ENCODE measurements at regions not wholly inside any gene's neighbourhood (a gene's known extent, or its start where the extent isn't known, plus 50 kb on each side); places are given as distances from the start of the nearest gene placed in this dataset.

DNA sequence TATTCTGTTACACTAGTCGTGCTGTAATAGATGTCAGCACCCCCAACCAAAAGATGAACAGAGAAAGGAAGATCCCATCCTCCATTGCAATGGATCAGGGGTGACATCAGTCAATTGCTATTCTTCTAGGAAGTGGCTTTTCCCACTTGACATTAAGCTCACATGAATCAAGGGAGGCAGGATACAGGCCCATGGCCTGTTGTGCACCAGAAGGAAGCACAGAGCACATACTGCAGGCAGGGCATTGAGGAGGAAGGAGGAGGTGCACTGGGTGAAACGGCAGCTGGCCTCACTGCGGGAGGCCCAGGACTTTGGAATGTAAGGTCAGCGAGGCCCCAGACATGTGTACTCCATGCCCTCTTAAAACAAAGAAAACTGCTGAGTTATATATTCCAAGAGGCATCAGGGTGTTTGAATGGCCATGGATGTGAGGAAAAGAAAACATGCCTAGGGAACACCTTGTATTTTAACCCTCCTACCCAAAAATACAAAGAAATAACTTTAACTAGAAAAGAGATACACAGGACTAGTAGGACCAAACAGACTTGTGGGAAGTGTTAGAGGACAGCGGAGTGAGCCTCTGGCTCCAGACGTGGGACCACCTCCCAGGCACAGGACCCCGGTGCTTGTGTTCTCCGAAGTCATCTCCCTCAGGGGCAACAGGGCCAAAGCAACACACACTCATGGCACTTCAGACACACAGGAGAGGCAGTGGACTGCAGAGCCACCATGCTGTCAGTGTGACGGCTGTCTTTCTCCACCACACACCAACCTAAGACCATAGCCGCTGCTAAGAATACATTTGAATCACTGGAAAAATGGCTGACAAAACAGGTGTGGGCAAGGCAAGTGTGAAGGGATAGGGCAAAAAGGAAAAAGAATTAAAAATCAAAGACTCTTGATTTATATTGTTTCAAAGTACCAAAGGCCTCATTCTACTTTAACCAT lies 51.4 kb upstream of the RIOK3 start (continued):
- no peak for TF ChIP-seq ZFP36L2 (CRISPR knock-in tag; IDR thresholded peaks at IDR 0.05)
- TF ChIP-seq PAWR (CRISPR knock-in tag; IDR thresholded peaks at IDR 0.05; ENCODE audit: borderline replicate concordance): no peak
- TF ChIP-seq, protein P1, sequence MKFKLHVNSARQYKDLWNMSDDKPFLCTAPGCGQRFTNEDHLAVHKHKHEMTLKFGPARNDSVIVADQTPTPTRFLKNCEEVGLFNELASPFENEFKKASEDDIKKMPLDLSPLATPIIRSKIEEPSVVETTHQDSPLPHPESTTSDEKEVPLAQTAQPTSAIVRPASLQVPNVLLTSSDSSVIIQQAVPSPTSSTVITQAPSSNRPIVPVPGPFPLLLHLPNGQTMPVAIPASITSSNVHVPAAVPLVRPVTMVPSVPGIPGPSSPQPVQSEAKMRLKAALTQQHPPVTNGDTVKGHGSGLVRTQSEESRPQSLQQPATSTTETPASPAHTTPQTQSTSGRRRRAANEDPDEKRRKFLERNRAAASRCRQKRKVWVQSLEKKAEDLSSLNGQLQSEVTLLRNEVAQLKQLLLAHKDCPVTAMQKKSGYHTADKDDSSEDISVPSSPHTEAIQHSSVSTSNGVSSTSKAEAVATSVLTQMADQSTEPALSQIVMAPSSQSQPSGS (CRISPR knock-in tag; IDR thresholded peaks at IDR 0.05): peak; percentile 52; the same call in 1 of the 2 replicates
- TF ChIP-seq HDAC2 (CRISPR knock-in tag; IDR thresholded peaks at IDR 0.05): peak; percentile 94
- peak; percentile 72 for TF ChIP-seq BCL6 (CRISPR knock-in tag; IDR thresholded peaks at IDR 0.05)
- TF ChIP-seq ETV6 (CRISPR knock-in tag; conservative IDR thresholded peaks at IDR 0.05): no peak
- no peak for TF ChIP-seq ZNF230 (CRISPR knock-in tag; IDR thresholded peaks at IDR 0.05)
- TF ChIP-seq NPAS2 (CRISPR knock-in tag; IDR thresholded peaks at IDR 0.05; ENCODE audit: borderline replicate concordance): no peak
- TF ChIP-seq MYNN (CRISPR knock-in tag; IDR thresholded peaks at IDR 0.05; ENCODE audit: low read depth): no peak
- no peak for TF ChIP-seq ATM (IDR thresholded peaks at IDR 0.05; ENCODE audit: borderline replicate concordance)
- TF ChIP-seq MTF2 (CRISPR knock-in tag; IDR thresholded peaks at IDR 0.05; ENCODE audit: borderline replicate concordance): no peak
- no peak for TF ChIP-seq ZFYVE20 (CRISPR knock-in tag; IDR thresholded peaks at IDR 0.05; ENCODE audit: borderline replicate concordance, low read depth)
- TF ChIP-seq MIER3 (CRISPR knock-in tag; IDR thresholded peaks at IDR 0.05; ENCODE audit: borderline replicate concordance): peak; percentile 78; the same call in 1 of the 2 replicates
- peak; percentile 75 for TF ChIP-seq SAP130 (CRISPR knock-in tag; IDR thresholded peaks at IDR 0.05; ENCODE audit: low read depth)
- TF ChIP-seq, protein P2, sequence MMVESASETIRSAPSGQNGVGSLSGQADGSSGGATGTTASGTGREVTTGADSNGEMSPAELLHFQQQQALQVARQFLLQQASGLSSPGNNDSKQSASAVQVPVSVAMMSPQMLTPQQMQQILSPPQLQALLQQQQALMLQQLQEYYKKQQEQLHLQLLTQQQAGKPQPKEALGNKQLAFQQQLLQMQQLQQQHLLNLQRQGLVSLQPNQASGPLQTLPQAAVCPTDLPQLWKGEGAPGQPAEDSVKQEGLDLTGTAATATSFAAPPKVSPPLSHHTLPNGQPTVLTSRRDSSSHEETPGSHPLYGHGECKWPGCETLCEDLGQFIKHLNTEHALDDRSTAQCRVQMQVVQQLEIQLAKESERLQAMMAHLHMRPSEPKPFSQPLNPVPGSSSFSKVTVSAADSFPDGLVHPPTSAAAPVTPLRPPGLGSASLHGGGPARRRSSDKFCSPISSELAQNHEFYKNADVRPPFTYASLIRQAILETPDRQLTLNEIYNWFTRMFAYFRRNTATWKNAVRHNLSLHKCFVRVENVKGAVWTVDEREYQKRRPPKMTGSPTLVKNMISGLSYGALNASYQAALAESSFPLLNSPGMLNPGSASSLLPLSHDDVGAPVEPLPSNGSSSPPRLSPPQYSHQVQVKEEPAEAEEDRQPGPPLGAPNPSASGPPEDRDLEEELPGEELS (CRISPR knock-in tag; IDR thresholded peaks at IDR 0.05): peak; percentile 86
- TF ChIP-seq SMAD3 (CRISPR knock-in tag; IDR thresholded peaks at IDR 0.05): no peak
- TF ChIP-seq, protein P3, sequence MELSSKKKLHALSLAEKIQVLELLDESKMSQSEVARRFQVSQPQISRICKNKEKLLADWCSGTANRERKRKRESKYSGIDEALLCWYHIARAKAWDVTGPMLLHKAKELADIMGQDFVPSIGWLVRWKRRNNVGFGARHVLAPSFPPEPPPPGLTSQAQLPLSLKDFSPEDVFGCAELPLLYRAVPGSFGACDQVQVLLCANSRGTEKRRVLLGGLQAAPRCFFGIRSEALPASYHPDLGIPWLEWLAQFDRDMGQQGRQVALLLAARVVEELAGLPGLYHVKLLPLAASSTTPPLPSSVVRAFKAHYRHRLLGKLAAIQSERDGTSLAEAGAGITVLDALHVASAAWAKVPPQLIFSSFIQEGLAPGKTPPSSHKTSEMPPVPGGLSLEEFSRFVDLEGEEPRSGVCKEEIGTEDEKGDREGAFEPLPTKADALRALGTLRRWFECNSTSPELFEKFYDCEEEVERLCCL (CRISPR knock-in tag; IDR thresholded peaks at IDR 0.05; ENCODE audit: borderline replicate concordance): no peak
